HEK293 (cell line): ENCODE measurements at regions not wholly inside any gene's neighbourhood (a gene's known extent, or its start where the extent isn't known, plus 50 kb on each side); places are given as distances from the start of the nearest gene placed in this dataset.

ENCODE experiments used
- CTCF ChIA-PET: fragments of 350-600 bp; formaldehyde crosslinking; extraction: SDS; loops from one replicate; lab custom pipeline; 2021; ENCODE audit warnings: antibody characterized with exemption; lab: Yijun Ruan, JAX
- POLR2A ChIA-PET: fragments of 300-600 bp; formaldehyde crosslinking; extraction: SDS; loops from one replicate; lab custom pipeline; 2020; ENCODE audit warnings: antibody characterized with exemption, inconsistent platforms; lab: Yijun Ruan, JAX
- H3K27ac ChIP-seq: fragments of 200-500 bp; sonication (Bioruptor generic); 2 replicates; pipeline ENCODE4 v1.5.1; 2014; ENCODE audit warnings: low read depth, low read length, control low read depth, inconsistent platforms; ENCODE audit errors: extremely low read depth
- H3K36me3 ChIP-seq, 2 experiments: fragments of 200-500 bp in 1 of 2; sonication (Bioruptor generic) in 1 of 2; 1 replicate in 1 of 2; 2 replicates in 1 of 2; pipeline ENCODE4 v1.5.1; 2014 to 2017; ENCODE audit warnings: inconsistent platforms in 2 of 2, low read length in 2 of 2; ENCODE audit not compliant: control insufficient read depth in 2 of 2, insufficient read depth in 1 of 2
- H3K4me1 ChIP-seq: fragments of 200-500 bp; sonication (Bioruptor generic); 2 replicates; pipeline ENCODE4 v1.5.1; 2014; ENCODE audit warnings: mild to moderate bottlenecking, low read length, inconsistent platforms; ENCODE audit not compliant: control insufficient read depth, insufficient read depth
- H3K4me3 ChIP-seq: 2 replicates; pipeline ENCODE4 v1.5.1; 2011; ENCODE audit warnings: low read depth, mild to moderate bottlenecking, control low read depth, low read length, moderate library complexity
- H3K9me3 ChIP-seq: fragments of 200-500 bp; sonication (Bioruptor generic); 2 replicates; pipeline ENCODE4 v1.5.1; 2014; ENCODE audit warnings: low read depth, low read length, inconsistent platforms; ENCODE audit not compliant: control insufficient read depth, insufficient read depth
- GLI2 ChIP-seq: fragments of 450-650 bp; formaldehyde crosslinking; IDR thresholded peaks from 2 replicates; pipeline ENCODE4; 2017; ENCODE audit warnings: missing biosample characterization, missing genetic modification characterization, low read depth, borderline replicate concordance
- REPIN1 ChIP-seq: fragments of 450-650 bp; formaldehyde crosslinking; IDR thresholded peaks from 2 replicates; pipeline ENCODE4 v1.5.1; 2017; ENCODE audit warnings: missing biosample characterization, missing genetic modification characterization, low read depth
- ZNF10 ChIP-seq: fragments of 450-650 bp; formaldehyde crosslinking; IDR thresholded peaks from 2 replicates; pipeline ENCODE4 v1.5.1; 2017; ENCODE audit warnings: missing biosample characterization, missing genetic modification characterization
- ZNF174 ChIP-seq: fragments of 450-650 bp; formaldehyde crosslinking; IDR thresholded peaks from 2 replicates; pipeline ENCODE4 v1.5.0; 2017; ENCODE audit warnings: missing biosample characterization, mild to moderate bottlenecking, missing genetic modification characterization
- ZNF248 ChIP-seq: fragments of 450-650 bp; formaldehyde crosslinking; IDR thresholded peaks from 2 replicates; pipeline ENCODE4 v1.5.1; 2017; ENCODE audit warnings: missing biosample characterization, missing genetic modification characterization
- ZNF324 ChIP-seq: fragments of 450-650 bp; formaldehyde crosslinking; IDR thresholded peaks from 2 replicates; pipeline ENCODE4 v1.5.1; 2016; ENCODE audit warnings: missing biosample characterization, missing genetic modification characterization
- ZNF404 ChIP-seq: fragments of 450-650 bp; formaldehyde crosslinking; IDR thresholded peaks from 2 replicates; pipeline ENCODE4 v1.5.1; 2017; ENCODE audit warnings: missing biosample characterization, missing genetic modification characterization
- ZNF501 ChIP-seq: fragments of 450-650 bp; formaldehyde crosslinking; IDR thresholded peaks from 2 replicates; pipeline ENCODE4 v1.5.1; 2016; ENCODE audit warnings: missing biosample characterization, missing genetic modification characterization
- ZNF518A ChIP-seq: fragments of 450-650 bp; formaldehyde crosslinking; conservative IDR thresholded peaks from 2 replicates; pipeline ENCODE4 v1.5.1; 2016; ENCODE audit warnings: low read depth, missing biosample characterization, missing genetic modification characterization
- ZNF561 ChIP-seq: fragments of 450-650 bp; IDR thresholded peaks from 2 replicates; pipeline ENCODE4 v1.5.1; 2018; ENCODE audit warnings: missing biosample characterization, missing genetic modification characterization, borderline replicate concordance
- ZNF654 ChIP-seq: fragments of 450-650 bp; formaldehyde crosslinking; IDR thresholded peaks from 2 replicates; pipeline ENCODE4 v1.5.1; 2016; ENCODE audit warnings: low read depth, missing biosample characterization, missing genetic modification characterization
- ZNF664 ChIP-seq: fragments of 450-650 bp; formaldehyde crosslinking; IDR thresholded peaks from 2 replicates; pipeline ENCODE4 v1.5.1; 2016; ENCODE audit warnings: missing biosample characterization, missing genetic modification characterization
- ZSCAN30 ChIP-seq: fragments of 450-650 bp; IDR thresholded peaks from 2 replicates; pipeline ENCODE4 v1.5.1; 2018; ENCODE audit warnings: missing biosample characterization, mild to moderate bottlenecking, missing genetic modification characterization, moderate library complexity
- TF ChIP-seq, protein P1 (sequence below): fragments of 450-650 bp; formaldehyde crosslinking; IDR thresholded peaks from 2 replicates; pipeline ENCODE4 v1.5.1; 2016; ENCODE audit warnings: missing biosample characterization, missing genetic modification characterization
- TF ChIP-seq, protein P2 (sequence below): fragments of 450-650 bp; formaldehyde crosslinking; IDR thresholded peaks from 2 replicates; pipeline ENCODE4 v1.5.1; 2016; ENCODE audit warnings: missing biosample characterization, missing genetic modification characterization

DNA sequence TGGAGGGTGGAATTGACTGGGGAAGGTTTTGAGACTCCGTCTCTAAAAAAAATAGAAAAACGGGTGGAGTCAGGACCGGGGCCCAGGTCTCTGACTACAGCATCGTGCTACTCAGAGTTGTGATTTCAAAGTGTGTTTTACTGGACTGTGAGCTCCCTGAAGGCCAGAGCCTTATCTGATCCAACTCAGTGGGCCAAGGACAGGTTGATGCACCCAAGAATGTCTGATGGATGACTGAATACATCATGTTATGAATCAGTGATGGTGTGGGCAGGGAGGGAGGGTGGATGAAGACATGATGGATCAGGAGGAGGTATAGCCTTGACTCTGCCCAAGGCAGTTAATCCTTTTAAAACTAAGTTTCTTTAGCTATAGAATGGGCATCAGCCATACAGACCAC lies 81.6 kb downstream of the FOXD2 start:
- Histone ChIP-seq H3K27ac (no peak overlapping the region), H3K36me3 (no peaks in the 10 kb centered on the region), H3K4me3 (no peak overlapping the region), H3K4me1 (no peaks in the 10 kb centered on the region), H3K9me3 (no peaks in the 10 kb centered on the region)
- POLR2A ChIA-PET = no interaction called here
- CTCF ChIA-PET = interaction anchor here (0.6 to 3.3 kb wide), 6 partner anchors 10 to 486 kb away, joined by 3 to 16 read pairs (median 4); partner anchors contain the start of gene FOXD2
- TF ChIP-seq REPIN1 (tag by site-specific recombination) (no peak), ZNF664 (tag by site-specific recombination) (no peak), GLI2 (tag by site-specific recombination) (no peak), ZNF248 (tag by site-specific recombination) (no peak), ZSCAN30 (tag by site-specific recombination) (no peak), ZNF174 (tag by site-specific recombination) (no peak), ZNF404 (no peak), ZNF518A (tag by site-specific recombination) (no peak), ZNF324 (tag by site-specific recombination) (no peak), ZNF10 (no peak)
- TF ChIP-seq, protein P1, sequence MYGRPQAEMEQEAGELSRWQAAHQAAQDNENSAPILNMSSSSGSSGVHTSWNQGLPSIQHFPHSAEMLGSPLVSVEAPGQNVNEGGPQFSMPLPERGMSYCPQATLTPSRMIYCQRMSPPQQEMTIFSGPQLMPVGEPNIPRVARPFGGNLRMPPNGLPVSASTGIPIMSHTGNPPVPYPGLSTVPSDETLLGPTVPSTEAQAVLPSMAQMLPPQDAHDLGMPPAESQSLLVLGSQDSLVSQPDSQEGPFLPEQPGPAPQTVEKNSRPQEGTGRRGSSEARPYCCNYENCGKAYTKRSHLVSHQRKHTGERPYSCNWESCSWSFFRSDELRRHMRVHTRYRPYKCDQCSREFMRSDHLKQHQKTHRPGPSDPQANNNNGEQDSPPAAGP (tag by site-specific recombination) = no peak

DNA sequence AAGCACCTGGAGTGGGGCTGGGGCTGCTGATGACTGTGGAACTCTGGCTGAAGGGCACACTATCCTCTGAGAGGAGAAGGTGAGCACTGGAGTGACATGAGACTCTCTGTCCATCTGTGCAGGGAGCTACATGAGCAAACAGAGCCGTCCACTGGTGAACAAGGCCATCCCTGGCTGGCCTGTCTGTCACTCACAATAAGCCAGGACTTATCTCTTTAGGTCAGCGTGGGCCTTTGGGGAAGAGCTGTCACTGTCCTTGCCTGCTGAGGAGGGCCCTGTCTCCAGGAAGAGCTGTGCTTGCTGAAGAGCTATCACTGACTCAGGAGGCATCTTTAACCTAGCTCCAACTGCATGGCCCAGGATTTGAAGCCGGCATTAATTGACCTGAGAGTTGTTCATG lies 82.1 kb downstream of the FOXD2 start:
- Histone ChIP-seq H3K27ac (no peak overlapping the region), H3K36me3 (no peaks in the 10 kb centered on the region), H3K4me3 (no peak overlapping the region), H3K4me1 (no peaks in the 10 kb centered on the region), H3K9me3 (no peaks in the 10 kb centered on the region)
- POLR2A ChIA-PET = no interaction called here
- CTCF ChIA-PET = interaction anchor here (0.6 to 3.3 kb wide), 6 partner anchors 10 to 486 kb away, joined by 3 to 16 read pairs (median 4); partner anchors contain the start of gene FOXD2
- TF ChIP-seq ZNF561 (tag by site-specific recombination) (no peak), ZNF248 (tag by site-specific recombination) (no peak), ZSCAN30 (tag by site-specific recombination) (no peak), ZNF654 (tag by site-specific recombination) (no peak), ZNF501 (tag by site-specific recombination) (no peak)
- TF ChIP-seq, protein P2, sequence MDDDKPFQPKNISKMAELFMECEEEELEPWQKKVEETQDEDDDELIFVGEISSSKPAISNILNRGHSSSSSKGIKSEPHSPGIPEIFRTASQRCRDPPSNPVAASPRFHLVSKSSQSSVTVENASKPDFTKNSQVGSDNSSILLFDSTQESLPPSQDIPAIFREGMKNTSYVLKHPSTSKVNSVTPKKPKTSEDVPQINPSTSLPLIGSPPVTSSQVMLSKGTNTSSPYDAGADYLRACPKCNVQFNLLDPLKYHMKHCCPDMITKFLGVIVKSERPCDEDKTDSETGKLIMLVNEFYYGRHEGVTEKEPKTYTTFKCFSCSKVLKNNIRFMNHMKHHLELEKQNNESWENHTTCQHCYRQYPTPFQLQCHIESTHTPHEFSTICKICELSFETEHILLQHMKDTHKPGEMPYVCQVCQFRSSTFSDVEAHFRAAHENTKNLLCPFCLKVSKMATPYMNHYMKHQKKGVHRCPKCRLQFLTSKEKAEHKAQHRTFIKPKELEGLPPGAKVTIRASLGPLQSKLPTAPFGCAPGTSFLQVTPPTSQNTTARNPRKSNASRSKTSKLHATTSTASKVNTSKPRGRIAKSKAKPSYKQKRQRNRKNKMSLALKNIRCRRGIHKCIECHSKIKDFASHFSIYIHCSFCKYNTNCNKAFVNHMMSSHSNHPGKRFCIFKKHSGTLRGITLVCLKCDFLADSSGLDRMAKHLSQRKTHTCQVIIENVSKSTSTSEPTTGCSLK (tag by site-specific recombination) = no peak
- TF ChIP-seq, all 188 proteins: peak for 0
